Esophagus squamous epithelium (tissue), 5 donors: ENCODE measurements at regions not wholly inside any gene's neighbourhood (a gene's known extent, or its start where the extent isn't known, plus 50 kb on each side); places are given as distances from the start of the nearest gene placed in this dataset.

Experiments used
- DNase-seq: peaks from one replicate; lab custom pipeline; 2025; lab: John Stamatoyannopoulos, UW
- H3K27ac ChIP-seq, 4 donors: fragments of 200-600 bp; sonication (generic); one replicate each; pipeline ENCODE4 v1.5.1; 2016 to 2019; ENCODE audit warnings: mild to moderate bottlenecking in 1 of 4
- H3K27me3 ChIP-seq, 4 donors: fragments of 200-600 bp; sonication (generic); 1 replicate in 3 of 4; 2 replicates in 1 of 4; pipeline versions ENCODE4 v1.5.1 to v1.6.0; 2017 to 2021; ENCODE audit warnings: antibody characterized with exemption in 1 of 4
- H3K36me3 ChIP-seq, 3 donors: fragments of 200-600 bp; sonication (generic); one replicate each; pipeline ENCODE4 v1.5.1; 2016 to 2019
- H3K4me1 ChIP-seq, 3 donors: fragments of 200-600 bp; sonication (generic); one replicate each; pipeline ENCODE4 v1.5.1; 2017 to 2019
- H3K4me3 ChIP-seq, 4 donors: fragments of 200-600 bp; sonication (generic); 1 replicate in 3 of 4; 2 replicates in 1 of 4; pipeline ENCODE4 v1.5.1; 2016 to 2019; ENCODE audit warnings: mild to moderate bottlenecking in 2 of 4, moderate library complexity in 1 of 4
- H3K9me3 ChIP-seq, 3 donors: fragments of 200-600 bp; sonication (generic); one replicate each; pipeline ENCODE4 v1.5.1; 2016 to 2019
- POLR2A ChIP-seq, 4 donors: fragments of 450-650 bp; IDR thresholded peaks; one replicate each; pipeline ENCODE4 v1.6.1; 2017; ENCODE audit warnings: antibody characterized with exemption in 4 of 4, mild to moderate bottlenecking in 4 of 4, moderate library complexity in 3 of 4
- WGBS, 2 donors: methylation state at CpG; one replicate each; pipeline ENCODE4 v1.1.5; 2018; 5-methylcytosine and 5-hydroxymethylcytosine counted together
- intact Hi-C: fragments of 100-400 bp; cut with DNase I; formaldehyde crosslinking; loops from one replicate; pipeline ENCODE4 v1.15.0; 2022
- TF ChIP-seq, protein P1 (sequence below), 6 experiments: fragments of 450-650 bp in 4 of 6; fragments of 200-600 bp in 2 of 6; sonication (generic) in 2 of 6; IDR thresholded peaks; one replicate each; pipeline ENCODE4 v1.5.1; 2016 to 2019; ENCODE audit warnings: antibody characterized with exemption in 6 of 6, mild to moderate bottlenecking in 4 of 6, moderate library complexity in 4 of 6
- donor health status: DM: yes; HTN: yes; CAD: no.

DNA sequence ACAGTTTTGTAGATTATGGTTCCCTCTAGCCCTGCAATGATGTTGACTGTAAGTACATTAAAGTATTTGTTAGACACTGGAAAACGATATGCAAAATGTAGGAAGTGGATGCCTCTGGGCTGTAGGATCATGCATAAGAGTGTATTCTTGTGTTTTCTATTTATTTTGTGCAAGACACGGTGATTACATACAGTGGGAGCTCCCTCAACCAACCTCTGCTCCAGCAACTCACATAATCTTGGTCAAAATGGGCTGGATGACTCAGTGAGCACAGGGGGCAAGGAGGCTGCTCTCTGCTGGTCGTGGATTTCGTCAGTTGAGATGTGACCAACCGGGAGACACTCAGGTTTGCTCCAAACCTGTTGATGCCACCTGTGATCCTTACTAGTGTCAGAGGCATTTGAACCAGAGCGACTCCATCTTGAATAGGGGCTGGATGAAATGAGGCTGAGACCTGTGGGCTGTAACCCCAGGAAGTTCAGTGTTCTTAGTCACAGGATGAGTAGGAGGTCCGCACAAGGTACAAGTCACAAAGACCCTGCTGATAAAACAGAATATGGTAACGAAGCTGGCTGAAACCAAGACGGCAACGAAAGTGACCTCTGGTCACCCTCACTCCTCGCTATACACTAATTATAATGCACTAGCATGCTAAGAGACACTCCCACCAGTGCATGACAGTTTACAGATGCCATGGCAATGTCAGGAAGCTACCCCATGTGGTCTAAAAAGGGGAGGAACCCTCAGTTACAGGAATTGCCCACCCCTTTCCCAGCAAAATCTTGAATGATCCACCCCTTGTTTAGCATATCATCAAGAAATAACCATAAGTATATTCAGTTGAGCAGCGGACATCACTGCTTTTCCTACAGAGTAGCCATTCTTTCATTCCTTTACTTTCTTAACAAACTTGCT is 56.4 kb upstream of the FAM20C start:
- DNase-seq = no peak
- H3K9me3 ChIP-seq = no peaks in the 10 kb centered on the region
- TF ChIP-seq, protein P1, sequence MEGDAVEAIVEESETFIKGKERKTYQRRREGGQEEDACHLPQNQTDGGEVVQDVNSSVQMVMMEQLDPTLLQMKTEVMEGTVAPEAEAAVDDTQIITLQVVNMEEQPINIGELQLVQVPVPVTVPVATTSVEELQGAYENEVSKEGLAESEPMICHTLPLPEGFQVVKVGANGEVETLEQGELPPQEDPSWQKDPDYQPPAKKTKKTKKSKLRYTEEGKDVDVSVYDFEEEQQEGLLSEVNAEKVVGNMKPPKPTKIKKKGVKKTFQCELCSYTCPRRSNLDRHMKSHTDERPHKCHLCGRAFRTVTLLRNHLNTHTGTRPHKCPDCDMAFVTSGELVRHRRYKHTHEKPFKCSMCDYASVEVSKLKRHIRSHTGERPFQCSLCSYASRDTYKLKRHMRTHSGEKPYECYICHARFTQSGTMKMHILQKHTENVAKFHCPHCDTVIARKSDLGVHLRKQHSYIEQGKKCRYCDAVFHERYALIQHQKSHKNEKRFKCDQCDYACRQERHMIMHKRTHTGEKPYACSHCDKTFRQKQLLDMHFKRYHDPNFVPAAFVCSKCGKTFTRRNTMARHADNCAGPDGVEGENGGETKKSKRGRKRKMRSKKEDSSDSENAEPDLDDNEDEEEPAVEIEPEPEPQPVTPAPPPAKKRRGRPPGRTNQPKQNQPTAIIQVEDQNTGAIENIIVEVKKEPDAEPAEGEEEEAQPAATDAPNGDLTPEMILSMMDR (IDR thresholded peaks at IDR 0.05) = no peak
- TF ChIP-seq POLR2A (IDR thresholded peaks at IDR 0.05) = no peak
- peaks cover 0 to 44% (median 0%) of the 10 kb centered on the region in 4 donors for H3K27me3 ChIP-seq
- H3K36me3 ChIP-seq = no peaks in the 10 kb centered on the region
- no peak overlapping the region for H3K4me3 ChIP-seq
- H3K27ac ChIP-seq = no peak overlapping the region
- H3K4me1 ChIP-seq = peaks cover 0 to 13% (median 7%) of the 10 kb centered on the region in 3 donors
- 78 to 86% methylated on average over 8 to 10 of the region's 12 CpGs for WGBS, 2 donors
- intact Hi-C loops = no loop called here

DNA sequence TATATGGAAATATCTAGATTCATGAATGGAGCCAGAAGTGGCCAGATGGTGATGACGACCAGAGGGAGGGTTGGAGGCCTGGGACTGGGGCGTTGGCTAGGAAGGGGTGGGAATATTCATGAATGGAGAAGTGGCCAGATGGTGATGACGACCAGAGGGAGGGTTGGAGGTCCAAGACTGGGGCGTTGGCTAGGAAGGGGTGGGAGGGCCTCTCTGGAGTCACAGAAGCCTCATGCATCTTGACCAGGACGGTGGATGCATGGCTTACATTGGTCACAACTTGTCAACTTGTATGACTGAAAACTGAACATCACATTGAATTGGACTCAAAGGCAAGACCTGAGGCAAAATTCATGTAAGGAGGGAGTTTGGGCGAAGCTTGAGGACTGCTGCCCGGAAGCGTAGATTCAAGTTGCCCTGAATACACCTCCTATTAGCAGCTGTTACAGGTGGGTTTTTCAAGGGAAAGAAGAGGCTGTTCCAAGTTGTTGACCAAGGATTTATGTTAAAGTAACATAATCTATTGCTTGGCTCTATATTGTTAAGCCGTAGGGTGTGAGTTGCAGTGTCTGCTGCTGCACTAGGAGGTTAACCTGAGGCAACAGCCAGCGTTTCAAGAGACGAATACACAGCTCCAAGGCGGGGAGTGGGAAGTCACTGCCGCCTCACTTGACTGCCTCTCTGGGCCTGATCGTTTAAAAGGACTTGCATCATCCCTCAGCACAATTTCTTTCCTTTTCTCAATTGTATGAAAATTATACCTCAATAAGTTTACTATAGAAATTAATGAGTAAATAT is 55.1 kb upstream of the FAM20C start:
- peaks cover 0 to 11% (median 0%) of the 10 kb centered on the region in 3 donors for H3K4me1 ChIP-seq
- no peak for DNase-seq
- intact Hi-C loops = no loop called here
- TF ChIP-seq, protein P1 (IDR thresholded peaks at IDR 0.05) = no peak
- TF ChIP-seq POLR2A (IDR thresholded peaks at IDR 0.05) = no peak
- H3K9me3 ChIP-seq = no peaks in the 10 kb centered on the region
- H3K27ac ChIP-seq = no peak overlapping the region
- H3K4me3 ChIP-seq = no peak overlapping the region
- H3K27me3 ChIP-seq = peaks cover 0 to 36% (median 0%) of the 10 kb centered on the region in 4 donors
- no peaks in the 10 kb centered on the region for H3K36me3 ChIP-seq
- WGBS, 2 donors = 52 to 71% methylated on average over 14 of the region's 14 CpGs

DNA sequence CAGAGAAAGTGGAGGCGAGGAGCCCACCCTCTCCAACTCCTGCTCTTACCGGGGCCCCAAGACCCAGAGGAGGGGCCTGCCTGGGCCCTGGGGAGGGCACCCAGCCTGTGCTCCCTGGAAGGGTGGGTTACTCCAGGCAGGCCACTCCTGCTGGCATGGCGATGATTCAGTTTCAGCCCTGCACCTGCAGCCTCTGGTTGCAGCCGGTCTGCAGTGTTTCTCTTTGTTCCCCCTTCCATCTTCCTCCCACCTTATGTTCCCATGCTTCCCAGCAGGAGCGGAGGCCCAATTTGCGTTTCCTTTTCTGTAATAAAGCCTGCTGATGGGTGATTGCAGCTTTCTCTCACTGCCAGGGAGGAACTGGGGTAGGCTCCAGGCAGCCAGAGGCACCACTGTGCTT is 53.2 kb upstream of the FAM20C start:
- 53 to 71% methylated on average over 5 to 6 of the region's 6 CpGs for WGBS, 2 donors
- peaks cover 0 to 24% (median 8%) of the 10 kb centered on the region in 3 donors for H3K4me1 ChIP-seq
- intact Hi-C loops = no loop called here
- no peak overlapping the region for H3K4me3 ChIP-seq
- no peak for TF ChIP-seq POLR2A (IDR thresholded peaks at IDR 0.05)
- TF ChIP-seq, protein P1 (IDR thresholded peaks at IDR 0.05) = no peak
- no peak overlapping the region for H3K27ac ChIP-seq
- peaks cover 0 to 32% (median 0%) of the 10 kb centered on the region in 4 donors for H3K27me3 ChIP-seq
- H3K36me3 ChIP-seq = no peaks in the 10 kb centered on the region
- no peaks in the 10 kb centered on the region for H3K9me3 ChIP-seq
- no peak for DNase-seq

GRCh38 chr7:139561-140243 is 52.7 kb upstream of the FAM20C start:
- no CpG with 5 or more reads among the region's 22 CpGs for WGBS, 2 donors

More at GRCh38 chr7:139561-140243, 52.7 kb upstream of the FAM20C start:
- Histone ChIP-seq H3K9me3 (no peaks in the 10 kb centered on the region), H3K4me3 (no peak overlapping the region), H3K36me3 (no peaks in the 10 kb centered on the region), H3K4me1 (peaks cover 0 to 24% (median 8%) of the 10 kb centered on the region in 3 donors), H3K27ac (no peak overlapping the region), H3K27me3 (peaks cover 0 to 26% (median 0%) of the 10 kb centered on the region in 4 donors)
- DNase-seq = no peak
- intact Hi-C loops = no loop called here
- TF ChIP-seq, protein P1 (IDR thresholded peaks at IDR 0.05) = no peak
- no peak for TF ChIP-seq POLR2A (IDR thresholded peaks at IDR 0.05)
